HG02973 (cell line): ENCODE measurements at regions not wholly inside any gene's neighbourhood (a gene's known extent, or its start where the extent isn't known, plus 50 kb on each side); places are given as distances from the start of the nearest gene placed in this dataset.

Source experiments
- ATAC-seq: cut with Tn5 transposase; IDR thresholded peaks from one replicate; pipeline ENCODE4 v1.9.1; 2021; ENCODE audit warnings: moderate library complexity; ENCODE audit not compliant: unreplicated experiment

DNA sequence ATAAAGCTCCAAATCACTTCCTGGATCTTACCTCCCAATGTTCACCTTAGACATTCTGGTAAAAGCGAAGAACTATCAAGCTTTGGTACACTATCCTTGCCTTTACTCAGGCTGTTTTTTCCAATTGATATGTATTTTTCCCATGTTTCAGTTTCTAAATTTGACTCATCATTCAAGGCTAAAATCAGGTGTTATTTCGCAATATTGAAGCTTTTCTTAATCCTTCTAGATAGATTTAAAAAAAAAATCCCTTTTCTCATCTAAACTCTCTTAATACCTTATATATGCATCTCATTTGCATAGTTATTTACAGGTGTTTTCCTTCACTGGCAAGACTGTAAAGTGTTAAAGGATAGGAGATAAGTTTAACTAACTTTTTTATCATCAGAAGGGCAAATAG is 608.1 kb upstream of the FAM241A start:
- no peak for ATAC-seq

DNA sequence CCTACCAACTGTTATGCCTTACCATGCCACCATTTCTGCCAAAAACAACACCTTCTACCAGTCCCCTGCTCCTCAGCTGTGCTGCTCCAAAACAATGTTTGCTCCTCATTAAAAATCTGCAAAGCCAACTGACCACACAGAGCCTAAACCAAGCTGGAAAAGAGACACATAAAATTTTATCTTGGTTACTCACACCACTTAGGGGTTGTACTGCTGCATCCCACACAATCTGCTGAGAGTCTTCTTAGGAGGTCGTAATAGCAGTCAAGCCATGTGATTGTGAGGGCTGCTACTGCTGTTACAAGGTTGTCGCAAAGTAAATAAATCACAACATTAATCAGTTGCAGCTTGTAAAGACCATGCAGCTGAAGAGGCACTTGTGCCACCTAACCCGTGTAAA is 607.4 kb upstream of the FAM241A start:
- ATAC-seq: no peak

DNA sequence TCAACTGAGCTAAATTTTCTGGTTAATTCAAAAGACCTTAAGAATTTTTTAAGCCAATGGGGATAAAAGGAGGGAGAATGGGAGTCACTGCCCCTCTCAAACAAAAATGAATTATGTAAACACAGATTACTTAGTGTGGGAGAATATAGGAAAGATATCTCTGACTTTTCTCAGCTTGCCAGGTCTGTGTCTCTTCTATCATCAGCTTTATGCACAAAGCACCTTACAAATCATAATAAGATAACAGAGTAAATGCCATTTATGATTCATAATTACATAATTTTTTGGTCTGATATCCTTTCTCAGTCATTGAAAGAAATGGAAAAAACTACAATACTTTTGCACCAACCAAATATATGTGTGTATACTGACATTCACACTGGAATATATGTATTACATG is 604.6 kb upstream of the FAM241A start:
- no peak for ATAC-seq

- ATAC-seq: no peak
Observed at GRCh38 chr4:111542056-111542455, 603.2 kb upstream of the FAM241A start.

GRCh38 chr4:111546881-111547280 is 598.4 kb upstream of the FAM241A start:
- ATAC-seq: no peak

- no peak for ATAC-seq
Observed at GRCh38 chr4:111556141-111556781, 589.0 kb upstream of the FAM241A start.

DNA sequence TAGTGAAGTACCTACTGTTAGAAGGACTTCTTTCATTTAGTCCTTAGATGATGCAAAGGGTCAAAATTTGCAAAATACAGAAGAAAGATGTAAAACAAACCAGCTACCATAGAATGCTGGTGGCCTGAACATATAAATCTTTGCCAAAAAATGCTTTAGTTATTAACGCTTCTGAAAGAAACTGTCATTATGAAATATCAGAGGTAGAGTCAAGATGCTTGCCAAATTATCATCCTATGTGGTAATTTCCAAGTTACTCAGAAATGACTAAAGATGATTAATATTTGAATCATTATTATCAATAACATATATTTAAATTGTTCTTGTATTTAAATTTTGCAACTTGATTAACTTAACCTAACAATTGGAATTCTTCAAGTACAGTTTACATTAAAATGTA is 588.4 kb upstream of the FAM241A start:
- no peak for ATAC-seq

GRCh38 chr4:111562826-111563225 is 582.4 kb upstream of the FAM241A start:
- ATAC-seq: no peak

GRCh38 chr4:111572470-111572869 is 572.8 kb upstream of the FAM241A start:
- no peak for ATAC-seq

DNA sequence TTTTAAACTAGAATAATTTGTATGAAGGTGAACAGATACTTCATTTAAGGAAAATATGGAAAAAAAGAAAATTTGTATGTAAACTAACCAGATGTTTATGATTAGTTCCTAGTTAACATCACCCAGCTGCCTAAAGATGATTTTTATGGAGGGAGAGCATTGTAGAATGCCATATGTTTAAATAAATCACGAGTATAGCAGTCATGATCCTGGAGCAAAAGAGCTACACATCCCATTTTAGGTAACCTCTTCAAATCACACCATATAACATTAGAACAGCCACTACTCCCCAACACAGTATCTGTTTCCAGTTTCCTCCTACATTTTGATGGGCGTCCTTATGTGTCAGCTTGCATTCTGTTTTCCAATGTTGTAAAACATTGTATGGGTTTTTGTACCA is 571.9 kb upstream of the FAM241A start:
- no peak for ATAC-seq

GRCh38 chr4:111579767-111580166 is 565.5 kb upstream of the FAM241A start:
- no peak for ATAC-seq

DNA sequence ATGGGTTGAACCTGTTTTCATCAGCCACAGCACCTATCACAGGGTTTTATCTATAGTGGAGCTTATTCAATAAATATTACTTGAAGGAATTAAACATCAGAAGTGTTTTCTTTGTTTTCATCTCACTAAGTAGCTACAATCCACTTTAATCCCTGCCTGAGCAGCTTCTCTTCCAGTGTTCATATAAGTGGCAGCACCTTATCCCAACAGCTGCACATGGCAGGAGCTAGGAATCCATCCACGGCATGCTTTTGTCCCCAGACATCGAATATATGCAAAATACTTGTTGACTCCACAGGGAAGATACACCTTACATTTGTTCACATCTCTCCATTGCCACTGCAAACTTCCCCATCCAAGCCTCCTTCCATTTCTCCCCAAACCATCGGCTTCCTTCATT is 549.8 kb upstream of the FAM241A start:
- ATAC-seq: no peak

- no peak for ATAC-seq
Observed at GRCh38 chr4:111596491-111596890, 548.8 kb upstream of the FAM241A start.

DNA sequence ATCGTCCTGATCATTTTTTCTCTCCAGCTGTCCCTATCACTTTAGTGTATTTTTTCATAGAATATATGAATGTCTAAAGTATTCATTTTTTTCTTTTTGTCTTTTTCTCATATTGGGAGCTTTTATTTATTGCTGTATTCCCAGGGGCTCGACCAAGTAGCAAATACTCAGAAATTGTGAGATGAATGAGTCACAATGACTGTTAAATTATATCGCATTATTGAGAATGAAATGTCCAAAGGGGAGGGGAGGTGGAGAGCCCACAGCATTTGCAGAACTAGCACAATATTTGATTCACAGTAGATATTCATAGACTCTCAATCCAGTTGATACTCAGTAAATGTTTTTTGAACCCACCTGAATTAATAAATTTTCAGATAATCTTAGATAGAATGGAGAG is 543.6 kb upstream of the FAM241A start:
- no peak for ATAC-seq

DNA sequence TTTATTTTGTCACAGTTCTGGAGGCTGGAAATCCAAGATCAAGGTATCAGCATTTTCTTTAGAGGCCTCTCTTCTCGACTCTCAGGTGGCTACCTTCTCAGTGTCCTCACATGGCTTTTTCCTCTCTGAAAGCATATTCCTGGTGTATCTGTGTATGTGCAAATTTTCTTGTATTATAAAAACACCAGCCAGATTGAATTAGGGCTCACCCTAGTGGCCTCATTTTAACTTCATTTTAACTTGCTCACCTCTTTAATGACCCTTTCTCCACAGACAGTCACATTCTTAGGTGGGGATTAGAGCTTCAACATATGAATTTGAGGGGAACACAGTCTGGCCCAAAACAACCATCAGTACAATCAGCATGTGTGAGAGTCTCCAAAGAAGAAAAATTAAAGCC is 542.4 kb upstream of the FAM241A start:
- ATAC-seq: no peak

- ATAC-seq: no peak
Observed at GRCh38 chr4:111605111-111605510, 540.1 kb upstream of the FAM241A start.

DNA sequence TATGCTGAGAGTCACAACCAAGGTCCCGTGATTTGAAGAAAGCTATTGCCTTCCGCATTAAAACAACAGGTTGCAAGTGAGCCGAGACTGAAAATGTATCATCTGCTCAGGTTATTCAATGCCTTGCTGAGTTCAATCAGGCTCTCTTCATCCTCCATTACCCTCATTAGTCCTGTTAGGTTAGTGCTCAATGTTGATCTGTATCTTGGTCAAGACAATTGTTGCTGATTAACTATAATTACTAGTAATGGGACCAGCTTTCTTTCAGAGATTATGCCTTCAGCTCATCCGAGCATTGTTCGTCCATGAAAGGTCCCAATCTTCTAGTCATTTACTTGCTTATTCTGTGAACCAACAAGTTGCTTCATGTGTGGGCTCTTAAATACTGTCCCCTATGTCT is 534.6 kb upstream of the FAM241A start:
- ATAC-seq: no peak

DNA sequence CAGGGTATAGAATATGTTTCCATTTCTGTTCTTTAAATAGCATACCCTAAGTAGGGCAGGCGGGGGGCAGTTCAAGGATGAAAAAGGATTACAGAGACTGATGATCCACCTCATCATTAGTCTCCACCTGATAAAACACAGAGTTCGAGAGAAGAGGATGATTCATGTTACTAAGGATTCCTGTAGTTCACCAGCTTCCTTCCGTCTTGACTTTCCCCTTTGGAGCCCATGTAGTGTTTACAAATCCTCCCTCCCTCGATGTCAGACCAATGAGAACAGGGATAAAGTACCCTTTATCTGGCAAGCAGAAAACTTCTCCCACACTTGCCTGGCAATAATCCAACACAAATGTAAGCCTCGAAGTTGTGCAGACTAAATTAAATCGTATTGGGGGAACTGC is 526.3 kb upstream of the FAM241A start:
- ATAC-seq: no peak

DNA sequence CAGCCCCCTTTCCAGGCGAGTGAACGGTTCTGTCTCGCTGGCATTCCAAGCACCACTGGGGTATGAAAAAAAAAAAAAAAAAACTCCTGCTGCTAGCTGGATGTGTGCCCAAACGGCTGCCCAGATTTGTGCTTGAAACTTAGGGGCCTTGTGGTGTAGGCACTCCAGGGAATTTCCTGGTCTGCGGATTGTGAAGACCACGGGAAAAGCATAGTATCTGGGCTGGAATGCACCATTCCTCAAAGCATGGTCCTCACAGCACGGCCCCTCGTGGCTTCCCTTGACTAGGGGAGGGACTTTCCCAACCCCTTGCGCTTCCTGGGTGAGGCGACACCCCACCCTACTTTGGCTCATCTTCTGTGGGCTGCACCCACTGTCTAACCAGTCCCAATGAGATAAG is 516.8 kb upstream of the FAM241A start:
- ATAC-seq: no peak

DNA sequence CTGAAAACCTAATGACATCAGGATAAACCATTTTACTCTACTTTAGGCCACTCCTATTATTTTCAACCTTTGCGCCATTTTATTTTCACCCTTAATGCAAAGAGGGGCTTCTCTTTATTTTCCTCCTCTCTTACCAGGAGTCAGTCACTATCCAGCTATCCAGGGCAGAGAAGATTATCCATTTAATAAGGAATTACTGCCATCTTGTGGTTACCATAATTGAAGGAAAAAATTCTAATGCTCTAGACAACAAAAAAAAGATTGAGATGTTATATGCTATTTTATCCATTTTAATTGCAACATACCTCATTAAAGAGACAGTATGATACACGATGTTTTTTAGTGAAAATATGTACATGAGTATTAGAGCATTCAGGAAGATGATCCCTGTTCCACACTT is 514.5 kb upstream of the FAM241A start:
- no peak for ATAC-seq

DNA sequence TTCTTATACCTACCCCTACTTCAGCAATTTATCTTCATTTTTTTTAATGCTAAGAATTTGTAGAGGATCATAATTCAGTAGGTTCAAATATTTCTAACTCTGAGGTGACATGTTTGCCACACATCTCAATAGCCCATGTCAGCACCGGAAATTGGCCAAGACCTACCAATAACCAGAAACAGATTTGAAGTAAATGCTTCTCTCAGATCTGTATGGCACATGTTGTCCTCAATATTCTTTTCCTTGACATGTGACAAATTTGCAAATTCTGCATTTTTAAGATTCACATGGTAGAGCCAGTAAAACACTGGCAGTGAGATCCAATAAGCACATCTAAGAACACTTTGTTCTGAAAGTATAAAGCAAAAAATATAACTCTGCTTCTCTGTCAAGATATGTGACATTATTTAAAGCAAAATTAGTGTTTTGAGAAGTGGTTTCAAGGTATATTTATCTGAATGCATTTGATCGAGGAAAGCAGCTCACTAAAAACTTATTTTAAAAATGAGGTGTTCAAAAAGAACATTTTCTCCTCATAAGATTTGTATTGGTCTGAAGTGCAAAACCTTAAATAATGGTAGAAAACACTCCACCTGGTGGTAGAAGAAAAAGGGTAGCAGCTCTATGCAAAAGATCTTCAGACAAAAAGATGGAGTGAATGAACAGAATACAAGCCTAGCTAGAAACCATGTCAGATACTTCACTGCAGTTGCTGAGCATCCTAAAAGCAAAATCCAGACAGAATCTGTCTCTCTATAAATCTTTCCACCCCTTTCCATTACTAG is 513.8 kb upstream of the FAM241A start:
- ATAC-seq: peak; percentile 67

DNA sequence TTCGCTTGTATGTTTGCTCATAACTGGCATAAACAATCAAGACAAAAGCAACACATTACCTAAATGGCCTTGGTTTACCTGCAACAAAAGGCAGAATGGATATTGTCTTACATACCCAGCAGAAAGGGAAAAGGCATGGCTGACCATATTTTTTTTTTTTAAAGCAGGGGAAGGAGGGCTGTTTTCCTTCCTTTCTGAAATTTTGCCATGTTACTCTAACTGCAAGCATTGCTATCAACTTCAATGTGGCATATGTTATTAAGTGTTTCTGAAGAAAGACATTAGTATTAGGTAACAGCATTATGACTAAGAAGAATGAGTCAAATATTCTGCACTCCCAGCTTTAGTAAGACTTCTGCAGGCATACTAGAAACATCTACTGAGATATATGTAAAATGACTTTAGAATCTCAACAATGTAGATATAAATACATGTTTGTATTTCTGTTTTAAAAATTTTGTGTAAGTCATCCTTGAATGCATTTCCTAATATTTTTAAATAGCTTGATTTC is 512.6 kb upstream of the FAM241A start:
- ATAC-seq: no peak
